HEK293T (cell line): ENCODE measurements at regions not wholly inside any gene's neighbourhood (a gene's known extent, or its start where the extent isn't known, plus 50 kb on each side); places are given as distances from the start of the nearest gene placed in this dataset.

Source experiments
- ARNT ChIP-seq: fragments of 450-650 bp; IDR thresholded peaks from 2 replicates; pipeline ENCODE4 v1.6.1; 2017; ENCODE audit warnings: mild to moderate bottlenecking
- BHLHE40 ChIP-seq: fragments of 450-650 bp; IDR thresholded peaks from 2 replicates; pipeline ENCODE4 v1.6.1; 2016; ENCODE audit warnings: mild to moderate bottlenecking, moderate library complexity, borderline replicate concordance
- CTBP1 ChIP-seq: fragments of 450-650 bp; IDR thresholded peaks from 2 replicates; pipeline ENCODE4 v1.6.1; 2016; ENCODE audit warnings: borderline replicate concordance
- FOXA1 ChIP-seq: fragments of 450-650 bp; IDR thresholded peaks from 2 replicates; pipeline ENCODE4 v1.6.1; 2016; ENCODE audit warnings: mild to moderate bottlenecking
- FOXK2 ChIP-seq: fragments of 450-650 bp; IDR thresholded peaks from 2 replicates; pipeline ENCODE4 v1.6.1; 2016; ENCODE audit warnings: mild to moderate bottlenecking
- FOXM1 ChIP-seq: fragments of 450-650 bp; IDR thresholded peaks from 2 replicates; pipeline ENCODE4 v1.6.1; 2017; ENCODE audit warnings: mild to moderate bottlenecking, borderline replicate concordance
- HDGF ChIP-seq: fragments of 450-650 bp; IDR thresholded peaks from 2 replicates; pipeline ENCODE4 v1.6.1; 2017; ENCODE audit warnings: antibody characterized with exemption, borderline replicate concordance
- L3MBTL2 ChIP-seq: fragments of 450-650 bp; conservative IDR thresholded peaks from 2 replicates; pipeline ENCODE4 v1.6.1; 2016; ENCODE audit warnings: mild to moderate bottlenecking
- LEF1 ChIP-seq: fragments of 450-650 bp; IDR thresholded peaks from 2 replicates; pipeline ENCODE4 v1.6.1; 2017; ENCODE audit warnings: mild to moderate bottlenecking, borderline replicate concordance
- SP1 ChIP-seq: fragments of 450-650 bp; IDR thresholded peaks from 2 replicates; pipeline ENCODE4 v1.6.1; 2017
- SUZ12 ChIP-seq: fragments of 450-650 bp; IDR thresholded peaks from 2 replicates; pipeline ENCODE4 v1.6.1; 2016; ENCODE audit warnings: mild to moderate bottlenecking
- TARDBP ChIP-seq: fragments of 450-650 bp; IDR thresholded peaks from 2 replicates; pipeline ENCODE4 v1.6.1; 2016
- ZNF384 ChIP-seq: fragments of 450-650 bp; IDR thresholded peaks from 2 replicates; pipeline ENCODE4 v1.6.1; 2016
- TF ChIP-seq, protein P1 (sequence below): fragments of 450-650 bp; IDR thresholded peaks from 2 replicates; pipeline ENCODE4 v1.6.1; 2016

GRCh38 chr15:91660174-91660649, 193.3 kb upstream of the SLCO3A1 start:
- TF ChIP-seq FOXK2: no peak
- no peak for TF ChIP-seq SP1
- no peak for TF ChIP-seq BHLHE40
- no peak for TF ChIP-seq FOXM1
- TF ChIP-seq FOXA1: no peak
- TF ChIP-seq HDGF: no peak
- no peak for TF ChIP-seq SUZ12
- no peak for TF ChIP-seq ARNT
- TF ChIP-seq, protein P1, sequence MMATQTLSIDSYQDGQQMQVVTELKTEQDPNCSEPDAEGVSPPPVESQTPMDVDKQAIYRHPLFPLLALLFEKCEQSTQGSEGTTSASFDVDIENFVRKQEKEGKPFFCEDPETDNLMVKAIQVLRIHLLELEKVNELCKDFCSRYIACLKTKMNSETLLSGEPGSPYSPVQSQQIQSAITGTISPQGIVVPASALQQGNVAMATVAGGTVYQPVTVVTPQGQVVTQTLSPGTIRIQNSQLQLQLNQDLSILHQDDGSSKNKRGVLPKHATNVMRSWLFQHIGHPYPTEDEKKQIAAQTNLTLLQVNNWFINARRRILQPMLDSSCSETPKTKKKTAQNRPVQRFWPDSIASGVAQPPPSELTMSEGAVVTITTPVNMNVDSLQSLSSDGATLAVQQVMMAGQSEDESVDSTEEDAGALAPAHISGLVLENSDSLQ: no peak
- no peak for TF ChIP-seq ZNF384
- no peak for TF ChIP-seq L3MBTL2
- TF ChIP-seq TARDBP: no peak
- TF ChIP-seq CTBP1: no peak
- no peak for TF ChIP-seq LEF1
